IMR-90 (cell line): ENCODE measurements at regions not wholly inside any gene's neighbourhood (a gene's known extent, or its start where the extent isn't known, plus 50 kb on each side); places are given as distances from the start of the nearest gene placed in this dataset.

ENCODE experiments used
- ATAC-seq: fragments of 200-7000 bp; cut with Tn5 transposase; 2 replicates; pipeline ENCODE4 v1.9.1; 2020; ENCODE audit warnings: low read depth, mild to moderate bottlenecking, moderate library complexity
- BruUV-seq: library from RNA; stranded (reverse); fragments of 400-500 nt; replicated peaks from 2 replicates; lab custom pipeline; 2021; lab: Mats Ljungman, UMichigan
- CTCF ChIA-PET: fragments of 300-600 bp; formaldehyde crosslinking; extraction: SDS; loops from one replicate; lab custom pipeline; 2021; ENCODE audit warnings: antibody characterized with exemption; lab: Yijun Ruan, JAX
- POLR2A ChIA-PET: fragments of 300-600 bp; sonication (Branson Sonifier 250); formaldehyde crosslinking; loops from one replicate; lab custom pipeline; 2022; ENCODE audit warnings: antibody characterized with exemption; ENCODE audit not compliant: unreplicated experiment; lab: Charles Lee
- DNase-seq: peaks from one replicate; pipeline ENCODE4 v3.0.0; 2013
- H2AFZ ChIP-seq: replicated peaks from 2 replicates; pipeline ENCODE3; 2013; ENCODE audit warnings: low read length, mild to moderate bottlenecking; ENCODE audit not compliant: poor library complexity
- H2AK5ac ChIP-seq: 2 replicates; pipeline ENCODE4 v1.6.1; 2013; ENCODE audit warnings: low read depth, low read length, inconsistent platforms
- H2AK9ac ChIP-seq: replicated peaks from 2 replicates; pipeline ENCODE3; 2013; ENCODE audit warnings: mild to moderate bottlenecking, low read depth, low read length, moderate library complexity; ENCODE audit not compliant: poor library complexity
- H2BK120ac ChIP-seq: 2 replicates; pipeline ENCODE4 v1.6.1; 2013; ENCODE audit warnings: low read depth, low read length, inconsistent platforms
- H2BK15ac ChIP-seq: 3 replicates; pipeline ENCODE4 v1.6.1; 2013; ENCODE audit warnings: low read depth, low read length, inconsistent platforms
- H2BK20ac ChIP-seq: 2 replicates; pipeline ENCODE4 v1.6.1; 2013; ENCODE audit warnings: low read depth, mild to moderate bottlenecking, inconsistent platforms, low read length, moderate library complexity
- H2BK5ac ChIP-seq: 2 replicates; pipeline ENCODE4 v1.6.1; 2013; ENCODE audit warnings: mild to moderate bottlenecking, low read depth, low read length, inconsistent platforms; ENCODE audit not compliant: poor library complexity, severe bottlenecking
- H3K14ac ChIP-seq: replicated peaks from 2 replicates; pipeline ENCODE4 v1.6.1; 2013; ENCODE audit warnings: low read depth, low read length, inconsistent platforms
- H3K18ac ChIP-seq: 2 replicates; pipeline ENCODE4 v1.6.1; 2013; ENCODE audit warnings: low read depth, low read length, control low read depth
- H3K23ac ChIP-seq: 2 replicates; pipeline ENCODE4 v1.6.1; 2013; ENCODE audit warnings: low read depth, low read length, inconsistent platforms
- H3K27ac ChIP-seq: 2 replicates; pipeline ENCODE4 v1.5.1; 2013; ENCODE audit warnings: mild to moderate bottlenecking, control low read depth, low read length; ENCODE audit not compliant: insufficient read depth
- H3K27me3 ChIP-seq: 2 replicates; pipeline ENCODE4 v1.6.1; 2013; ENCODE audit warnings: low read length; ENCODE audit not compliant: control insufficient read depth, insufficient read depth
- H3K36me3 ChIP-seq: 2 replicates; pipeline ENCODE4 v1.6.1; 2013; ENCODE audit warnings: low read length, mixed read lengths; ENCODE audit not compliant: control insufficient read depth, insufficient read depth
- H3K4ac ChIP-seq: 2 replicates; pipeline ENCODE4 v1.6.1; 2013; ENCODE audit warnings: low read depth, low read length, inconsistent platforms
- H3K4me1 ChIP-seq: 2 replicates; pipeline ENCODE4 v1.6.1; 2013; ENCODE audit warnings: low read length, mixed read lengths; ENCODE audit not compliant: control insufficient read depth, insufficient read depth
- H3K4me2 ChIP-seq: 2 replicates; pipeline ENCODE4 v1.6.1; 2013; ENCODE audit warnings: low read depth, mild to moderate bottlenecking, control low read depth, low read length, moderate library complexity
- H3K4me3 ChIP-seq: 2 replicates; pipeline ENCODE4 v1.5.1; 2013; ENCODE audit warnings: low read depth, mild to moderate bottlenecking, control low read depth, low read length, moderate library complexity; ENCODE audit not compliant: insufficient read depth
- H3K56ac ChIP-seq: 2 replicates; pipeline ENCODE4 v1.6.1; 2013; ENCODE audit warnings: low read length, inconsistent platforms; ENCODE audit not compliant: insufficient read depth; ENCODE audit errors: extremely low read depth
- H3K79me1 ChIP-seq, 2 experiments: 2 replicates each; pipeline ENCODE4 v1.6.1; 2013; ENCODE audit warnings: low read length in 2 of 2, inconsistent platforms in 1 of 2, low read depth in 1 of 2
- H3K9ac ChIP-seq: 2 replicates; pipeline ENCODE4 v1.6.1; 2013; ENCODE audit warnings: low read depth, low read length, control low read depth
- H3K9me1 ChIP-seq: 2 replicates; pipeline ENCODE4 v1.6.1; 2013; ENCODE audit warnings: low read length, inconsistent platforms; ENCODE audit not compliant: insufficient read depth
- H3K9me3 ChIP-seq: 2 replicates; pipeline ENCODE4 v1.6.1; 2013; ENCODE audit warnings: low read length; ENCODE audit not compliant: control insufficient read depth, insufficient read depth
- H4K20me1 ChIP-seq: 2 replicates; pipeline ENCODE4 v1.6.1; 2013; ENCODE audit warnings: low read length, inconsistent platforms; ENCODE audit not compliant: insufficient read depth
- H4K5ac ChIP-seq: 2 replicates; pipeline ENCODE4 v1.6.1; 2013; ENCODE audit warnings: mild to moderate bottlenecking, low read depth, low read length, control low read depth
- H4K8ac ChIP-seq, 2 experiments: 2 replicates each; pipeline ENCODE4 v1.6.1; 2013; ENCODE audit warnings: low read depth in 2 of 2, low read length in 2 of 2, control low read depth in 1 of 2, inconsistent platforms in 1 of 2
- H4K91ac ChIP-seq: 2 replicates; pipeline ENCODE4 v1.6.1; 2013; ENCODE audit warnings: low read depth, low read length, inconsistent platforms; ENCODE audit not compliant: insufficient read depth
- BHLHE40 ChIP-seq: fragments of 150-350 bp; IDR thresholded peaks from 2 replicates; pipeline ENCODE4 v1.6.1; 2016; ENCODE audit warnings: mild to moderate bottlenecking, low read depth, low read length
- CEBPB ChIP-seq: IDR thresholded peaks from 2 replicates; pipeline ENCODE4 v1.6.1; 2012; ENCODE audit warnings: low read depth, low read length, improper control_type of control experiment
- CHD1 ChIP-seq: IDR thresholded peaks from 2 replicates; pipeline ENCODE4 v1.6.1; 2012; ENCODE audit warnings: low read depth, low read length, improper control_type of control experiment
- FOS ChIP-seq: fragments of 150-350 bp; IDR thresholded peaks from 2 replicates; pipeline ENCODE4 v1.6.1; 2016; ENCODE audit warnings: low read depth, low read length
- MXI1 ChIP-seq: IDR thresholded peaks from 2 replicates; pipeline ENCODE4 v1.6.1; 2012; ENCODE audit warnings: low read depth, mild to moderate bottlenecking, low read length, moderate library complexity, borderline replicate concordance
- NFE2L2 ChIP-seq: fragments of 150-350 bp; IDR thresholded peaks from 2 replicates; pipeline ENCODE4 v1.6.1; 2016; ENCODE audit warnings: low read depth, mild to moderate bottlenecking, low read length
- POLR2A ChIP-seq: IDR thresholded peaks from 2 replicates; pipeline ENCODE4 v1.6.1; 2012; ENCODE audit warnings: mild to moderate bottlenecking, low read depth, low read length
- RAD21 ChIP-seq: IDR thresholded peaks from 2 replicates; pipeline ENCODE4 v1.6.1; 2012; ENCODE audit warnings: low read length, improper control_type of control experiment
- RCOR1 ChIP-seq: IDR thresholded peaks from 2 replicates; pipeline ENCODE4 v1.6.1; 2012; ENCODE audit warnings: mild to moderate bottlenecking, low read length, improper control_type of control experiment; ENCODE audit not compliant: insufficient replicate concordance
- RFX5 ChIP-seq: IDR thresholded peaks from 2 replicates; pipeline ENCODE4 v1.8.0; 2012; ENCODE audit warnings: low read depth, mild to moderate bottlenecking, low read length, moderate library complexity
- SMC3 ChIP-seq: fragments of 150-350 bp; IDR thresholded peaks from 2 replicates; pipeline ENCODE4 v1.6.1; 2016; ENCODE audit warnings: low read depth, mild to moderate bottlenecking, antibody characterized with exemption, low read length, moderate library complexity
- WGBS, 2 experiments: methylation state at CpG; one replicate each; pipeline versions ENCODE4 v1.1.5 to v1.1.7; 2013; ENCODE audit warnings: missing lambda C conversion rate in 2 of 2; ENCODE audit not compliant: insufficient read length in 1 of 2; ENCODE audit errors: extremely low coverage in 2 of 2; 5-methylcytosine and 5-hydroxymethylcytosine counted together
- dilution Hi-C: fragments of 300-500 bp; cut with HindIII; formaldehyde crosslinking; loops from one replicate; pipeline ENCODE4 v1.14.3; 2018; ENCODE audit warnings: low sequenced_read_pairs; ENCODE audit not compliant: unreplicated experiment
- in situ Hi-C: fragments of 300-500 bp; cut with MboI; formaldehyde crosslinking; loops from 3 replicates; pipeline ENCODE4 v1.14.3; 2019; ENCODE audit warnings: low sequenced_read_pairs, inconsistent platforms, mixed read lengths
- intact Hi-C: fragments of 100-400 bp; cut with micrococcal nuclease; formaldehyde crosslinking; loops from 2 replicates; pipeline ENCODE4 v1.10.0; 2022
- TF ChIP-seq, protein P1 (sequence below): conservative IDR thresholded peaks from 2 replicates; pipeline ENCODE4 v1.5.1; 2012; ENCODE audit warnings: mild to moderate bottlenecking, low read depth, low read length, improper control_type of control experiment
- TF ChIP-seq, protein P2 (sequence below): fragments of 150-350 bp; IDR thresholded peaks from 2 replicates; pipeline ENCODE4 v1.6.1; 2017; ENCODE audit warnings: mild to moderate bottlenecking, antibody characterized with exemption, low read length, low read depth

DNA sequence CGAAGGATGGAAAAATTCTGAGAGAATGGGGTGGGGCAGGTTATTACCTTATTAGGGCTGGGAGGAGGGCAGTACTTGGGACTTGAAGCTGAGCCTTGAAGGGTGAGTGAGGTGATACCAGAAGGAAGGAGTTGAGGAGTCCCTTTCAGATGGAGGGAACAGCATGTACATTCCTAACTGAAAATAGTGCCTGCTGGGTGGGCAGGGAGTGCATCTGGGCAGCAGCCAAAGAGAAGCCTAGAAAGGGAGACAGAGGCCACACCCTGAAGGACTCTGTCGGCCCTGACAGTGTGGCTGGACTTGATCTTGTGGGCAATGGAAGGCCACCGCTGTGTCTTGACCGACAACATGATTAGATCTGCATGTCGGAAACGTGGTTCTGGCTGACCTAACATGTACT lies 147.6 kb downstream of the NDUFA12 start:
- no peak overlapping the region for H2BK120ac ChIP-seq
- no TSS peak for BruUV-seq
- CTCF ChIA-PET, result interaction anchor here (0.6 kb wide), 1 partner anchor 14 kb away, joined by 3 read pairs; no protein-coding TSS in a partner anchor
- no peaks in the 10 kb centered on the region for H4K20me1 ChIP-seq
- no peak overlapping the region for H4K8ac ChIP-seq
- no peak overlapping the region for H2AFZ ChIP-seq
- no peak overlapping the region for H4K5ac ChIP-seq
- no peaks in the 10 kb centered on the region for H3K4me1 ChIP-seq
- no peak overlapping the region for H3K4ac ChIP-seq
- H3K9ac ChIP-seq, result no peak overlapping the region
- no peaks in the 10 kb centered on the region for H3K9me3 ChIP-seq
- TF ChIP-seq, protein P1, sequence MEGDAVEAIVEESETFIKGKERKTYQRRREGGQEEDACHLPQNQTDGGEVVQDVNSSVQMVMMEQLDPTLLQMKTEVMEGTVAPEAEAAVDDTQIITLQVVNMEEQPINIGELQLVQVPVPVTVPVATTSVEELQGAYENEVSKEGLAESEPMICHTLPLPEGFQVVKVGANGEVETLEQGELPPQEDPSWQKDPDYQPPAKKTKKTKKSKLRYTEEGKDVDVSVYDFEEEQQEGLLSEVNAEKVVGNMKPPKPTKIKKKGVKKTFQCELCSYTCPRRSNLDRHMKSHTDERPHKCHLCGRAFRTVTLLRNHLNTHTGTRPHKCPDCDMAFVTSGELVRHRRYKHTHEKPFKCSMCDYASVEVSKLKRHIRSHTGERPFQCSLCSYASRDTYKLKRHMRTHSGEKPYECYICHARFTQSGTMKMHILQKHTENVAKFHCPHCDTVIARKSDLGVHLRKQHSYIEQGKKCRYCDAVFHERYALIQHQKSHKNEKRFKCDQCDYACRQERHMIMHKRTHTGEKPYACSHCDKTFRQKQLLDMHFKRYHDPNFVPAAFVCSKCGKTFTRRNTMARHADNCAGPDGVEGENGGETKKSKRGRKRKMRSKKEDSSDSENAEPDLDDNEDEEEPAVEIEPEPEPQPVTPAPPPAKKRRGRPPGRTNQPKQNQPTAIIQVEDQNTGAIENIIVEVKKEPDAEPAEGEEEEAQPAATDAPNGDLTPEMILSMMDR, result no peak
- no peak for TF ChIP-seq BHLHE40
- TF ChIP-seq RAD21, result no peak
- no peak for TF ChIP-seq POLR2A
- TF ChIP-seq, protein P2, sequence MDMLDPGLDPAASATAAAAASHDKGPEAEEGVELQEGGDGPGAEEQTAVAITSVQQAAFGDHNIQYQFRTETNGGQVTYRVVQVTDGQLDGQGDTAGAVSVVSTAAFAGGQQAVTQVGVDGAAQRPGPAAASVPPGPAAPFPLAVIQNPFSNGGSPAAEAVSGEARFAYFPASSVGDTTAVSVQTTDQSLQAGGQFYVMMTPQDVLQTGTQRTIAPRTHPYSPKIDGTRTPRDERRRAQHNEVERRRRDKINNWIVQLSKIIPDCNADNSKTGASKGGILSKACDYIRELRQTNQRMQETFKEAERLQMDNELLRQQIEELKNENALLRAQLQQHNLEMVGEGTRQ, result no peak
- TF ChIP-seq CEBPB, result no peak
- TF ChIP-seq RFX5, result no peak
- TF ChIP-seq NFE2L2, result no peak
- no peak for TF ChIP-seq MXI1
- no peak for TF ChIP-seq SMC3
- TF ChIP-seq FOS, result no peak
- no peak for TF ChIP-seq RCOR1
- TF ChIP-seq CHD1, result no peak
- no peak overlapping the region for H3K27ac ChIP-seq
- H3K4me2 ChIP-seq, result no peak overlapping the region
- H3K9me1 ChIP-seq, result no peaks in the 10 kb centered on the region
- dilution Hi-C loops (no loop called here), in situ Hi-C loops (no loop called here), intact Hi-C loops (no loop called here)
- no peak overlapping the region for H3K56ac ChIP-seq
- DNase-seq, result no peak
- no peak overlapping the region for H3K18ac ChIP-seq
- no peak overlapping the region for H2BK15ac ChIP-seq
- H3K36me3 ChIP-seq, result no peaks in the 10 kb centered on the region
- H3K79me1 ChIP-seq, result no peaks in the 10 kb centered on the region
- POLR2A ChIA-PET, result no interaction called here
- H2BK20ac ChIP-seq, result no peak overlapping the region
- peaks cover 6% of the 10 kb centered on the region for H3K27me3 ChIP-seq
- H3K23ac ChIP-seq, result no peak overlapping the region
- H3K14ac ChIP-seq, result no peak overlapping the region
- no peak overlapping the region for H2BK5ac ChIP-seq
- H2AK5ac ChIP-seq, result no peak overlapping the region
- no peak for ATAC-seq
- no CpG with 5 or more reads among the region's 6 CpGs for WGBS, 2 experiments
- no peak overlapping the region for H2AK9ac ChIP-seq
- H4K91ac ChIP-seq, result no peak overlapping the region
- no peak overlapping the region for H3K4me3 ChIP-seq
